ENCODE measurements at regions not wholly inside any gene's neighbourhood (a gene's known extent, or its start where the extent isn't known, plus 50 kb on each side); places are given as distances from the start of the nearest gene placed in this dataset.
A peak's percentile ranks its signal among the peaks of the same experiment; 100 is the strongest.
"Not testable (repeated sequence)": the region's sequence is repeated elsewhere in the genome, so short reads cannot be mapped to it uniquely, and the experiment has no call there.

DNA sequence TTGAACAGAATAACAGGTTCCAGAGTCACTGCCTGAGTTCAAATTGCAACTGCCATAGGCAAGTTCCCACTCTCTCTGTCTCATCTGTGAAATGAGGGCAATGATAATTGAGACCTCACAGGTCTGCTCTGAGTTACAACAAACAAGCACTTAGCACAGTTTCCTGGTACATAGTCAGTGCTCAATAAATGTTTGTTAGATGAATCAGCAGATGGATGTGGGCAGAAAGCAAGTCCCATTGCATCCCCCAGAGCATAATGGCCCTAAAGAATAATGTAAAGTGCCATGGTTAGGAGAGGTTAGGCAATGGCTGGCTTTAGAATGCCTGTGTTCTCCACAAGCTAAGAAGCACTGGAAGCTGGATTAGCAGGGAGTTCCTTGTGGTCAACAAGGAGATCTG lies 136.5 kb upstream of the LARP1 start:
- no peak for DNase-seq

DNA sequence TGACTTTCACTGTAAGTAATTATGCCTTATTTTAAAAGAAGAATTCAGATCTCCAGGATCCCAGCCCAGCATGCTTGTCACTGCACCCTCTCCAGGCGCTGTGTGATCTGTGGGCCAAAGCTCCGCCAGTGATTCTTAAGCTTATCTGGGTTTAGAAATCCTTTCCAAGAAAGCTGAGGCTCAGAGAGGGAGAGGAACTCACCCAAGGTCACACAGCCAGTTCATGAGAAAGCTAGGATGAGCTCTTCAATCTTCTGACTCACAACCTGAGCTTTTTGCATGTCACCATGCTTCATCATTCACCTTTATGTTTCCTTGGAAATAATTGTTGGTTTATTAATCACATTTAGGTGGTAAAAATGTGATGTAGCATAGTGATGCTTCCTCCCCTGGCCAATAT lies 136.6 kb upstream of the HAND1 start:
- DNase-seq, result no peak

DNA sequence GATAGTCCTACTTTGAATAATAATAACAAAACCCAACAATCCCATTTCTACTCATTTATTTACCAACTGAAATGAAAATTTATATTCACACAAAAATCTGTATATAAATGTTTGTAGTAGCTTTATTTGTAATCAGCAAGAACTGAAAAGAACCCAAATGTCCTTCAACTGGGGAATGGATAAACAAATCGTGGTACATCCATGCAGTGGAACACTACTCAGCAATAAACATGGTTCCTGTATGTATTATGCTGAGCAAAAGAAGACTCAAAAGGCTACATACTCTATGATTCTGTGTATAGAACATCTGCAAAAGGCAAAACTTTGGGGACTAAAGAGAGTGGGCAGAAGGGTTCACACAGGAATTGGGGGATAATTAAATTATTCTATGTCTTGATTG lies 136.1 kb upstream of the HAND1 start:
- no peak for DNase-seq

DNA sequence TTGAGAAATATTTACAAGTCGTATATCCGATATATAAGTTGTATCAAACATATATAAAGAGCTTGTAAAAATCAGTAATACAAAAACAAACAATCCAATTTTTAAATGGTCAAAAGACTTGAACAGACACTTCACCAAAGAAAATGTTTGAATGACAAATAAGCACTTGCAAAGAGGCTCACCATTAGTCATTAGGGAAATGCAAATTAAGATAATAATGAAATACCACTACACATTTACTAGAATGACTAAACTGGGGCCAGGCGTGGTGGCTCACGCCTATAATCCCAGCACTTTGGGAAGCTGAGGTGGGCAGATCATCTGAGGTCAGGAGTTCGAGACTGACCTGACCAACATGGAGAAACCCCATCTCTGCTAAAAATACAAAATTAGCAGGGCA lies 134.6 kb upstream of the HAND1 start:
- no peak for DNase-seq

DNA sequence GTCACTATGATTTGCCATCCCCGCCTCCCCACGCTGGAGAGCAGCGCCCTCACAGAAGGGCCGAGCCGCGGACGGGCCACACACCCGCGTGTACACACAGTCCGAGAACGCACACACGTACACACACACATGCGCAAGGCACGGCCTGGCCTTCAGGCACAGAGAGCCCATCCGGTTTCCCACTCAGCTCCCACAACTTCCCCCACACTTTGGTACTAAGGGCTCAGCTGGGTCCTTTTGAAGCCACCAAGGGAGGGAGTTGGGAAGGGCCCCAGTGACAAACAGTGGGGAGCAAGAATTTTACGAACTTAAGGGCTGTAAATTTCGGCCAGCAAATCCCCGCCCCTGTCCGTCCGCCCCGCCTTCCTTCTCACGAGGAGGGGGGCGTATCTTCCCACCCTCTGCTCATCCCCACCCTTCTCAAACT lies 133.3 kb upstream of the HAND1 start:
- DNase-seq, result no peak

DNA sequence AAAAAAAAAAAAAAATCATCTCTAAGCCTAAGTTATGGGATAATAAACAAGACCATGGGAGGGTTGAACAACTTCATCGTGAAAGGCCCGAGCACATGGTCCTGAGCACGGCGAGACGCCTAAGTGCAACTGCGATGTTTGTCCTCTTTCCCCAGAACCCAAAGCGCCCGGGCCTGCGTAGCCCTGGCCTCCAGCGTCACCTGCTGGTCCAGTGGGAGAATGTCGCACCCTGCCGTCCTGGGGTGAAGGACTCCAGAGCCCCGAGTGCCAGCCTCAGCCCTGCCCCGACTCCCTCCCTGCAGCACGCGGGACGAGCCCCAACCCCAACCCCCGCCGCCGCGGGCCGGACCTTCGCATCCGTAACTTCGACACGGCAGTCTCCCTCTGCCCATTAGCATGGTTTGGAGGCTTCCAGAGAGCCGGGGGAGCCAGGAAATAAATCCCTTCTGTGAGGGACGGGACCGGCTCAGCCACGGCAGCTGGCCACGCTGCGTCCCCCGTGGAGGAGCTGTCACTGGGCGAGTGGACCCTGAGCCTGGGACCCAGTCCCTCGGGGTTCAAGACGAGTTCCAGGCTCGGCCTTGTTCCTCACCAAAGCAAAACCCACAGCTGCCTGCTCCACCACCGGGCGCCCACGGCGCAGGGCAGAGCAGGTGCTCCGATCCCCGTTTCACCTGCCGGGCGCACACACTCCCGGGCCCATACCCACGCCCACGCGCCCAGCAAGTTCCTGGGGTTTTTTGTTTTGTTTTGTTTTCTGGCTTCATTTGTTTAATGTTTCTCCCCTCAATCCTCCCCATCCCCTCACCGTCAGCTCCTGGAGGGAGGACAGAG lies 132.5 kb upstream of the HAND1 start:
- peak in 2 of 4 experiments; percentile 7 for DNase-seq

DNA sequence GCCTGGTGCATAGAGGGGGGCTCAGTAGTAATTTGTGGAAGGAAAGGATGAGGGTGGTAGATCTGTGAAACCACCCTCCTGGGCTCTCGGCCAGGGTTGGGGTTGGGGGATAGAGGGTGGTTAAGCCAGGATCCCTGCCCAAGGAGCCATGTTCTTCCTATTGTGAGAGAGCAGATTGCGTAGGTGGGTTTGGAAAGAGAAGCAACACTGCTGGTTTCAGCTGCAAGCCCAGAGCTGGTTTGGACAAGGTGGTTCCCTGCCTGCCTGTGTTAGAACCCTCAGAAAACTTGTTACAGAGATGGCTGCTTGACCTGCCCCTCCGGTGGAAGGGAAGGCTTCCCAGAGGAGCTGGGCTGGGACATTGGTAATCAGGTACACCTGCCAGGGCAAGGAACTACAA lies 131.2 kb upstream of the HAND1 start:
- no peak for DNase-seq

DNA sequence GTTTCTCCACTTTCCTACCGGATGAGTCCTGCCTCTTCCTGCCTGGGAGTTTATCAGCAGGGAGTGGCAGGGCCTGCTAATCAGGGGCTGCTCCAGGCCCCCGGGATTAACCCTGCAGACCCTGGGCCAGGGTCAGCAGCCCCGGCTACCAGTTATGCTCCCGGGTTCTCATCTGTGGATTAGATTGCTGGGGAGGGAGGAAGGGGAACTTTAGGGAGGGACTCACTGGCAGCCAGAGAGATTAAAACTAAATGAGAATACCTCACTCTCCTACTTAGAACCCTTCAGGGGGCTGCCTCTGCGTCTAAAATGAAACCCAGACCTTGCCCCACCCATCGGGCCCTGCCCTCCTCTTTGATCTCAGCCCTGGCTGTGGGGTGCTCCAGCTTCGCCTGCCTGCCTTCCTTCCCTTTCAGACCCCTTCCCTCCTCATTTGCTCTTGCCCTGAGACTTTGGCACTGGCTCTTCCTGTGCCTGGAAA lies 130.5 kb upstream of the HAND1 start:
- DNase-seq, result no peak

DNA sequence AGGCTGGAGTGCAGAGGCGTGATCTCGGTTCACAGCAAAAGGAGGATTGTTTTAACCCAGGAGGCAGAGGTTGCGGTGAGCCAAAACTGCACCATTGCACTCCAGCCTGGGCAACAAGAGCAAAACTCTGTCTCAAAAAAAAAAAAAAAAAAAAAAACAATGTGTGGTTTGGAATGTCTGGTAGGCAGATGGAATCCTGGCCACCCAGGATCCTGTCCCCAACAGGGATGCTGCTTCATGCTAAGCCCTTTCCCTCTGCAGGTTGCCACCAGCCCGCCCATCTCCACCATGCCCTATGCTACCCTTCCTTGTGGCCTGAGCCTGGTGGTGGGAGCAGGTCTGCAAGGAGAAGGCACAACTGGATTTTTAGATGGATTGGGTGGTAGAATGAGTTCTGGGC lies 129.7 kb upstream of the HAND1 start:
- DNase-seq, result no peak

DNA sequence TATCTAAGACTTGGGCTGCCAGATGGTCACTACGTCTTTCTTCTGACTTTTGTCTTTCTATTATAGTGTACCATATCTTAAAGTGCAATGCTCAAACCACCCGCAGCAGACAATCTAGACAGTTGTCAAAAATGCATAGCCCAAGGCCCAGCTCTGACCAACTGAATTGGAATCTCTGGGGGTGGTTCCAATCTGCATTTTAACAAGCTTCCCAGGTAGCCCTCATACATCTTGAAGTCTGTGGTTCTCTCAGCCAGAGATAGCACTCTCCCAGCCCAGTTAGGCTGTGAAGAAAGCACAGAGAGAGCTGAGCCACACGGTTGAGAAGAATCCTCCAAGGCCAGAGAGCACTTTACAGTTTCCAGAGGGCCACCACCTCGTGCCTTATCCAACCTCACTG lies 128.2 kb upstream of the HAND1 start:
- no peak for DNase-seq

DNA sequence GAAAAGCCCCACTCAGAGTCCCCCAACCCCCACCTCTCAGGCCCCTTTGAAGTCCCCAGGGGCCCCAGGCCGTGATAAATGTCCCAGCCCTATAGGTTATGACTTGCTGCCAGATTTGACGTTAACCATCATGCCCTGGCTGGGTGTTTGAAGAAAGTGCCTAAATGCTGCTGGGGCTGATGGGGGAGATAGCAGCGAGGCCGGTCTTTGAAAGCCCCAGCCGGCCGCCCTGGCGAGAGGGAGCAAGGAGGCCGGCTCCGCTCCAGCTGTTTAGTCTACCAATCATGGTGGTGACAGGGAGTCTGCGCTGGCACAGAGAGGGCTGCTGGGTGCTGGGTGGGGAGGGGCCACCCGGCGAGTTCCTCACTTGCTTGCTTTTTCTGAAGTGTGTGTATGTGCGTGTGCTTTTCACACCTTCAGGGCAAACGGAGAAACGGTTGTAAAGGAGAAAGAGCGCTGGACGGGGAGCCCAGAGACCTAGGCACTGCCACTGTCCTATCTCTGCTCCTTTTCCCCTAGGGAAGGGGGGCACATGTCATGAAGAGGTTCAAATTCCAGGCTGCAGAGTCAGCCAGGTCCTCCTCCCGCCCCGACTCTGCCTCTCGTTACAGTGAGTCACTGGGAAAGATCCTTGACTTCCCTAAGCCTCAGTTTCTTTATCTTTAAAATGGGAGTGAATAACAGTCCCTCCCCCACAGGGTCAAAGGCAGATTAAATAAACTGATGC lies 126.1 kb upstream of the HAND1 start:
- DNase-seq, result no peak

DNA sequence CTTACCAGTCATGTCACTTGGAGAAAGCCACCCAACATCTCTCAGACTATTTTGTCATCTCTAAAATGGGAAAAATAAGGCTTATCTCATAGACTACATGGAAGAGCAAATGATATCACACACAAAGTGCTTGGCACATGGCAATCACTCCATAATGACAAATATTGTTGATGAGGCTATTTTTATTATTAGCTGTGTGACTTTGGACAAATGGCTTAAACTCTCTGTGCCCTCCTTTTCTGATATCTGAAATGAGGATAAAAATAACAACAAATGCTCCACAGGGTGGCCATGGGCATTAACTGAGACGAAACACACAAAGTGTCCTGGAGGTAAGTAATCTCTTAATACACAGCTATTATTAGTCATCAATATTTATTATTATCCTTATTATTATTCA lies 125.5 kb upstream of the HAND1 start:
- DNase-seq, result no peak

DNA sequence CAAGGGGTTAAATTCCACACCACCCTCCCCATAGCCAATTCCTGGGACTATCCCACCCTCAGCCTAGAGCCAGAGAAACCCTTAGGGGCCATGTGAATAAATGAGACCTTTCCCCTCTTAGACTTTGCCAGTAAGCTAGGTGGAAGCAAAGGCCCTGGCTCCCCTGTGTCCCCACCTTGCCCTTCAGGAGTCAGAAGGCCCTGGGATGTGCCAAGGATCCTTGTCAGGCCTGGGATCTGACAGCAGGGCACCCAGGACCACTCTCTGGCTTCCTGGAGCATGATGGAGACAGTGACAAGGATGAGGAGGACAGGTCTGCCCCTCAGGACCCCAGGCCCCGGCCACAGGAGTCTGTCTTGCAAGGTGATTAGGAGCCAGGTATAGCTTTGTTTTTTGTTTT lies 125.0 kb upstream of the HAND1 start:
- DNase-seq, result no peak

DNA sequence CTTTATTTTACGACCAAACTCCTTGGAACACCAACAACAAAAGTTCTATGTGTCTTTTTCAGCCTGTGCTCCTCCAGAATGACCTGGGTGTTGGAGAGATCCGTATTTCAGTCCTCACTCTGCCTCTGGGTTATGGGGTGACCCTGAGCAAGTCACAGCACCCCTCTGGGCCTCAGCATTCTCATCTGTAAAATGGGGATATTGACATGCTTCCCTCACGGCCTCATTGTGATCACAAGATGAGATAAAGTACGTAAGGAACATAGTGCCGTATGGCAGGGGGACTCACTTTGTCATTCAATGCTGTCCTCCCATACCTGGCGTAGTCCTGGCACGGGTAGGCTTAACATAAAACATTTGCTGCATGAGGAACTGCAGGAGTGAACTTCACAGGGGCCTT lies 123.0 kb upstream of the HAND1 start:
- DNase-seq, result no peak

DNA sequence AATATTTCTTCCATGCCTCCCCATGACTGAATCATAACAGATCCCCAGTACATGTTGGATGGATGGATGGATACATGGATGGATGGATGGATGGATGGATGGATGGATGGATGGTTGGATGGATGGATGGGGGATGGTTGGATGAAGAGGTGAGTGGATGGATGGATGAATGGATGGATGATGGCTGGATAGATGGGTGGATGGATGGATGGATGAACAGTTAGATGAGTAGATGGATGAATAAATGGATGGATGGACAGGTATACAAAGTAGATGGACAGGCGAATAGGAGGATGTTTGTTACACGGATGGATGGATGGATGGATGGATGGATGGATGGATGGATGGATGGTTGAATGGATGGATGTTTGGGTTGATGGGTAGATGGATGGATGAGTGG lies 120.0 kb upstream of the HAND1 start:
- no peak for DNase-seq

DNA sequence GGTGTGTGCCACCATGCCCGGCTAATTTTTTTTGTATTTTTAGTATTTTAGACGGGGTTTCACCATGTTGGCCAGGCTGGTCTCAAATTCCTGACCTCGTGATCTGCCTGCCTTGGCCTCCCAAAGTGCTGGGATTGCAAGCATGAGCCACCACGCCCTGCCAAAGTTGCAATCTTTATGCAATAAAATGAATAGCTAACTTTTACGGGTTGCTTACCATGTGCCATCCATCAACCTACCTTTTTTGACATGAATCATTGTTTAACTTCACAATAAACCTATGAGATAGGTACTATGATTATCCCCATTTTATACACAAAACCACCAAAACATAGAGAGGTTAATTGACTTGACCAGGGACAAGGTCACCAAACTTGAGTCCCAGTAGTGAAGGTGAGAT lies 118.8 kb upstream of the HAND1 start:
- not testable (repeated sequence) for DNase-seq

DNA sequence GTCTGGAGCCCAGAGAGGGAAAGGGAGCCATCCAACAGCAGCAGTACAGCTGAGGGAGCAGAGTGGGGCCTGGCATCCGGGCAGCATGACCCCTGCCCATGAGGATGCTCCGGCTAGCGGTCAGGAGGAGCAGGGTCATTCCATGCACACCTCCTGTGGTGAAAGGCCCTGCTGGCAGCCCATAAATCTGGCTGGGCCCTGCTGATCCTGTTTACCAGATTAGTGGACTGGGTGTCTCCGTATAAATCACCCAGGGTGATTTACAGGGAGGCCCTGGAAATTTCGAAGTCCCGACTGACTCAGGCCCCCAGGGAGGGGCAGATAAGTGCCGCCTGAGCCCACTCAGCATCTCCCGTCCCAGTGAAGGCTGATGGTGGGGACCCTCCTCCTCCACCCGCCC lies 117.6 kb upstream of the HAND1 start:
- no peak for DNase-seq

DNA sequence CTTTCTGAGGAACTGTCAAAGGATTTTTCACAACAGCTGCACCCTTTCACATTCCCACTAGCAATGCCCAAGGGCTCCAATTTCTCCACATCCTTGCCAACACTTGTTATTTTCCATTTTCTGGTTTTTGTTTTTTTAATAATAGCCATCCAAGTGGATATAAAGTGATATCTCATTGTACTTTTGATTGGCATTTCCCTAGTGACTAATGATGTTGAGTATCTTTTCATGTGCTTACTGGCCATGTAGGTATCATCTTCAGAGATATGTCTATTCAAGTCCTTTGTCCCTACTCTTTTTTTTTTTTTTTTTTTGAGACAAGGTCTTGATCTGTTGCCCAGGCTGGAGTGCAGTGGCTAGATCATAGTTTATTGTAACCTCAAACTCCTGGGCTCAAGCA lies 115.8 kb upstream of the HAND1 start:
- DNase-seq, result no peak

DNA sequence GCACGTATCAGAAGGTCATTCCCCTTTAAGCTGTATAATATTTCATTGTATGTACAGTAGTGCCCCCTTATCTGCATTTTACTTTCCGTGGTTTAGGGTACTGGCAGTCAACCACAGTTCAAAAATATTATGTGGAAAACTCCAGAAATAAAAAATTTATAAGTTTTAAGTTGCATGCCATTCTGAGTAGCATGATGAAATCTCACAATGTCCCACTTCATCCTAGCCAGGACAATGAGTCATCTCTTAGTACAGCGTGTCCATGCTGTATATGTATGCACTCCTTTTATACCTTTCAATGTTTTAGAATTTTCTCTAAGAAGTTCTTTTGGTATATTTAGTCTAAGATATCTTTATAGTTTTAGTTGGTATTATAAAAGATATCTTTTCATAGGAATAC lies 115.0 kb upstream of the HAND1 start:
- DNase-seq, result no peak

DNA sequence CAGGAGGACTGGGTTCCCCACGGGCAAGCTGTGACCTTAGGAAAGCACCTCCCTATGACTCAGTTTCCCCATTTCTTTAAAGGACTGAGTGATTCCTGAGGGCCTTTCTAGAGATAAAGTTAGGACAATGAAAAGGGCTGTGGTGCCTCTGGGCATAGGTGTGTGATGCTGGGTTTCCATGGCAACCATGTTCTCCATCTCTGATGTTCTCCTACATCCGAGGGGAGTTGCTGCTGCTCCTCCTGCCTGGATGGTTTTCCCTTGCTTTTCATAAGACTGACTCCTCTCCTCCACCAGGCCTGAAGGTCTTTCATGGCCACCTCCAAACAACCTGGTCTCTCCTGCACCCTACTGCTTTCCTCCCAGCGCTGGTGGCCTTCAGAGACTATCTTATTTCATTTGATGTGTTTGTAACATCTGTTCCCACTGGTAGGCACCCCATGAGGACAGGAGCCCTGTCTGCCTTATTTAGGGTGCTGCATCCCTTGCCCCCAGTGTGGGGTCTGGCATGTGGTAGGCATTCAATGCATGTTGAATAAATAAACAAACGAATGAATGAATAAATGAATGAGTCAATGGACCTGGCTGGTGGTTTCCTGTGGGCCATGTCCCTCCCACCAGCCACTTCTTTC lies 112.2 kb upstream of the HAND1 start:
- DNase-seq, result no peak

DNA sequence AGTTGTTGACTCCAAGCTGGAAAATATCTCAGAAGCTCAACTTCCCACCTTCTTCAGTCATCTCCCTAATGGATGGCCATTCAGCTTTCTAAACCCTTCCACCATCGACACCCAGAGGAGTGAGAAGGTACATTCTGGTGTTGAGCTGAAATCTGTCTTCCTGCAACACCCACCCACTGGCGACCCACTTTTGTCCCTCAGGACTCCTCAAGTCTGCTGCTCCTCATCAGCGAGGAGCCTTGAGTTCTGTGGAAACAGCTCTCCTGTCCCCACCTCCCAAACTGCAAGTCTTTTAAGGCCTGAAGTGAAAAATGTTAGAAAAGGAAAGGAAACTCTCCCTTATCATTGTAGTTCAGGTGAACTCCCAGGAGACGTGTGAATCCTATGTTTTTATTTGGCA lies 111.5 kb upstream of the HAND1 start:
- DNase-seq, result no peak

DNA sequence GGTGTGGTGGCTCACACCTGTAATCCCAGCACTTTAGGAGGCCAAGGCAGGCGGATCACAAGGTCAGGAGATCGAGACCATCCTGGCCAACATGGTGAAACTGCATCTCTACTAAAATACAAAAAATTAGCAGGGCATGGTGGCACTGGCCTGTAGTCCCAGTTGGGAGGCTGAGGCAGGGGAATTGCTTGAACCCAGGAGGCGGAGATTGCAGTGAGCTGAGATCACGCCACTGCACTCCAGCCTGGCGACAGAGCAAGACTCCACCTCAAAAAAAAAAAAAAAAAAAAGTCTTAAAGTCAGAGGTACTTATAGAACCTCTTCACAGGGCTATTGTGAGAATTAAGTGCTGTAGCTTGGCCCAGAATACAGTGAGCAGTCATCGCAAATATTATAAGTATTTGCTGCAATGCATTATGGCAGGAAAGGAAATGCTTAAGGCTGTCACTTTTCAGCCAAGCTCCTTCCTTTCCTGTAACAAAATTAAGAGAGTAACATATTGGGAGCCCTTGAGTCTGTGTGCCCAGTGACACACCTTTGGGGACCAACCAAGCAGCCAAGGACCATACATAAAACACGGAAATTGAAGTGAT lies 110.9 kb upstream of the HAND1 start:
- not testable (repeated sequence) for DNase-seq

DNA sequence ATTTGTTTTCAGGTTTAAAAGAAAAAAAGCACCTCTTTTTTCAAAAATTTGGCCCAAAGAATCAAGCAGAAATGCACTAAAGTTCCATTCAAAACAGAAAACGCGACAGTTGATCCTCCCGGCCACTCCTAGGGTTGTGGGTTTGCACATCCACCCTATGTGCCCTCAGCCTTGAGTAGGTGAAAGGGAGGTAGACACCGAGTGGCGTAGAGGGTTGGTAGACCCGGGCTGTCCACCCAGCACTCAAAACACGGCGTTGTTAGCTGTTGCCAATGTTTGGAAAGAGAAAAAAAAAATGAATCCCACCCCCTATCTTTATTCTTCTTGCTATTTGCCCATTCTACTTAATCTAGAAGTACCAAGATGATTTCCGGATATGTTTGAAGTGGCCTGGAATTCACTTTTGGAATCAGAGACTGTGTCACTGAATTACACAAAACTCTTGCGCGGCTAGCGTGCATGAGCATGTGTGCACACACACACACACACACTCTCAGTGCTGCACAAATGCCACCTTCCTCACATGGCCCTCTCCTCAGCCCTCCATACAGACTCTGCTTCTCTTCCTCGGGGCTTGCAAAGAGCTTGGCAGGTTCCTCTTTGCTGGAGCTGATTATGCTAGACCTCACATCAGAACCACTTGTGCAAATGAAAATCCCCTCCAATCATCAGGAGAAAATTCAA lies 110.2 kb upstream of the HAND1 start:
- no peak for DNase-seq

Measured in activated CD4-positive, CD25-positive, alpha-beta regulatory T cell (primary cell).